ENCODE measurements at regions not wholly inside any gene's neighbourhood (a gene's known extent, or its start where the extent isn't known, plus 50 kb on each side); places are given as distances from the start of the nearest gene placed in this dataset.

DNA sequence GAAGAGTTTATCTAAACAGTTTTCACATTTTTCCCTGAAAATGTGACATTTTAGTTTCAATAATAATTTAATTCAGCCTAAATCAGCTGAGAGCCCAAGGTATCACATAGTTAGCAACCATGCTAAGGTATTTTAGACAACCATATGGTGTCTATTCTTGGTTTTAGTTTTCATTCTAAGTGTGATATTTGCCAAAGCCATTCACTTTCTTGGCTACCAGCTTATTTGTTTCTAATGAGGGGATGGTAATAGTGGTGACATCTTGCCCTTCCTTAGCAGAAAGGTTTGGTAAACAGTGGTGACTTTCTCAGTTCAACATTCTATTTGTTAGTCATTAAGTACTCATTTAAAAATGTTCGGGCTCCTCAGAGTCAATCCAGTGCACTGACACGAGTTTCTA is 854.9 kb upstream of the HTR2C start:
- H3K27me3 Mint-ChIP-seq = no peaks in the 10 kb centered on the region
- H3K4me3 Mint-ChIP-seq = no peak overlapping the region
- H3K27ac Mint-ChIP-seq = no peak overlapping the region
- H3K4me1 Mint-ChIP-seq (ENCODE audit: low read depth) = no peaks in the 10 kb centered on the region
- no peaks in the 10 kb centered on the region for H3K36me3 Mint-ChIP-seq (ENCODE audit: low read depth)
- peaks cover 3% of the 10 kb centered on the region for H3K9me3 Mint-ChIP-seq

DNA sequence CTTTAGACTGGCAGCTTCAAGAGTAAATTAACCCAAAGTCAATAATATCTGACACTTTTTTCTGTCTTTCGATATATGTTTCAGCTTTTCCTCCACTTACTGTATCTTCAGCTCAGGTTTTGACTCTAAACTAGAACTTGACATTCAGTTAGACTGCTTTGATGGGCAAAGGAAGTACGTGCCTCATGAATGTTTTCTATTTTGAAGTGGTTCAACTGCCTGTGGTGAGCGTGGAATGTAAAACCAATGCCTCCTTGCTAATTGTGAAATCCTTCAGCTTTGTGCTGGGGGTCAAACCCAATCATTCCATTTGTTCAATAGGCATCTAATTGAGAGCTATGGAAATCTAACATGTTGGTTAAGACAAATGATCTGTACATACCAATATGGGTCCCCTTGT is 857.0 kb upstream of the HTR2C start:
- no peak overlapping the region for H3K27ac Mint-ChIP-seq
- no peaks in the 10 kb centered on the region for H3K36me3 Mint-ChIP-seq (ENCODE audit: low read depth)
- H3K4me1 Mint-ChIP-seq (ENCODE audit: low read depth) = no peaks in the 10 kb centered on the region
- no peak overlapping the region for H3K4me3 Mint-ChIP-seq
- no peaks in the 10 kb centered on the region for H3K9me3 Mint-ChIP-seq
- no peaks in the 10 kb centered on the region for H3K27me3 Mint-ChIP-seq

DNA sequence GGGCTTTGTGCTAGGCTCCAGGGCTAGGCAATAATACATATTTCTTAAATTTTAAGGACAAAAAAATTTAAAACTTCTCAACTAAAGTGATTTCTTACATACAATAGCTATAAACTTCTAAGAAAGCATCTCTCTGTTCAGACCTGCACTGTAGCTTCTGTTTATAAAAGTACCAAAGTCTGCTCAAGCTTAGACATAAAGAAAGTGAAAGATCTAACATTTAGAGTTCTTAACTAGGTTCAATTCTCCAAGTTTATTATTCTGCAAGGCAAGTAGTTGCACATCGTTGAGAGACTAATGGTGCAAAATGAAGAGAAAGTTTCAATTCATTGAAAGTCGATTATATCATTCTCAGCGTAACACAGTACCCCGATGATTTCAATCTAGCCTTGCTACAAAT is 857.4 kb upstream of the HTR2C start:
- no peaks in the 10 kb centered on the region for H3K4me1 Mint-ChIP-seq (ENCODE audit: low read depth)
- H3K4me3 Mint-ChIP-seq = no peak overlapping the region
- H3K27me3 Mint-ChIP-seq = no peaks in the 10 kb centered on the region
- no peak overlapping the region for H3K27ac Mint-ChIP-seq
- H3K9me3 Mint-ChIP-seq = no peaks in the 10 kb centered on the region
- H3K36me3 Mint-ChIP-seq (ENCODE audit: low read depth) = no peaks in the 10 kb centered on the region

GRCh38 chrX:113726009-113726408 is 857.9 kb upstream of the HTR2C start:
- H3K27me3 Mint-ChIP-seq = no peaks in the 10 kb centered on the region
- H3K4me1 Mint-ChIP-seq (ENCODE audit: low read depth) = no peaks in the 10 kb centered on the region
- H3K4me3 Mint-ChIP-seq = no peak overlapping the region
- no peaks in the 10 kb centered on the region for H3K36me3 Mint-ChIP-seq (ENCODE audit: low read depth)
- H3K9me3 Mint-ChIP-seq = no peaks in the 10 kb centered on the region
- H3K27ac Mint-ChIP-seq = no peak overlapping the region

DNA sequence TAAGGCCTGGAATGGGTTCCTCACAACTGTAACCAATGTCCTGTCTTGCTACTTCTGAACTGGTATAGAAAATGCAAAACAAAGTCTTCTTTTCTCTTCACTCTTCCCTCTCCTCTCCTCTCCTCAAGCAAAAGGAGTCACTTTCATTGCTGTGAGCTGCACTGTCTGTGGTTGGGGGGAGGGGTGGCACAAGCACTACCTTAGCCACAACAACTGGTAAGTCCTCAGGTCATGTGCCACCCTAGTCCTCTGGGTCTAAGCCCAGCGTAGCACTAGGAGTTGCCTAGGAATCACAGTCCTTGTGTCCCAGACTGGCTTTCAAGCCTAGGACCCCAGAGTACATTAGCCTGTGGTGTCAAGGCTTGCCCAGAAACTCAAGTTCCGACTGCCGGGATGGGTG is 859.3 kb upstream of the AMOT start:
- Mint-ChIP-seq H3K36me3 (ENCODE audit: low read depth) (no peaks in the 10 kb centered on the region), H3K4me3 (no peak overlapping the region), H3K27me3 (no peaks in the 10 kb centered on the region), H3K27ac (no peak overlapping the region), H3K4me1 (ENCODE audit: low read depth) (no peaks in the 10 kb centered on the region), H3K9me3 (no peaks in the 10 kb centered on the region)

DNA sequence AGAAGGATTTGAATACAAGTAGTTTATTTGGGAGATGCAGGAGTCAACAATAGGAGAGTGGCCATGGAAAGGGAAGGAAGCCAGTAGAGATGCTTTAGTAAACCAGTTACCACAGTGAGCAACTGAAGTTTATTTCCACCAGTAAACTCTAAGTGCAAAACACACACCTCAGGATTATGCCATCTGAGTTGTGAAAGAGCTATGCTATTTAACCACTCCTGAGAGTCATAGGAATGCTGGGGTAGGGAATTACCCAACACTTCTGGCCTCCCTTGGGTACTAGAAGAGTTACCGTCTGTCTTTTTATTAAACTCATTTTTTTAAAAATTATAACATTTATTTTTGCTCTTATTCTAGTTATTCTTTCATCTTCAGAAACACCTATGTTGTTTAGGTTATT is 834.6 kb upstream of the AMOT start:
- H3K4me3 Mint-ChIP-seq = no peak overlapping the region
- no peak overlapping the region for H3K27ac Mint-ChIP-seq
- H3K4me1 Mint-ChIP-seq (ENCODE audit: low read depth) = no peaks in the 10 kb centered on the region
- H3K9me3 Mint-ChIP-seq = no peaks in the 10 kb centered on the region
- H3K27me3 Mint-ChIP-seq = no peaks in the 10 kb centered on the region
- no peaks in the 10 kb centered on the region for H3K36me3 Mint-ChIP-seq (ENCODE audit: low read depth)

DNA sequence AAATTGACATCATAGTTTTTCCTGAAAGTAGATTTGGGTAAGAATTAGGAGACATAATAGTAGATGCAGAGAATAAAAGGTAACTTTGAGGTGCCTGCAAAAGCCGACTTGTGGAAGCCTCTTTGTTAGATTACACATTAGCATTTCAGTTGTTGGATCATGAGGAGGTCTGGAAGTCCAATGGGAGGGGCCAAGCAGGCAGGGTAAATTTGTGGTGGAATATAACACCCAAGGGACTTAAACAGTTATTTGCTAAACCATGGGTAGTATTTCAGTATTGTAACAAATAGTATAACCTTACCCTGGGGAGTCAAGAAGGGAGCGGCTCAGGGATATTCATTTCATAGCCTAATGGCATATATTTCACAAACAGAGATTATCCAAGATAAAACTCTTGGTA is 810.7 kb upstream of the AMOT start:
- no peak overlapping the region for H3K4me3 Mint-ChIP-seq
- H3K36me3 Mint-ChIP-seq (ENCODE audit: low read depth) = no peaks in the 10 kb centered on the region
- H3K4me1 Mint-ChIP-seq (ENCODE audit: low read depth) = no peaks in the 10 kb centered on the region
- no peaks in the 10 kb centered on the region for H3K9me3 Mint-ChIP-seq
- H3K27ac Mint-ChIP-seq = no peak overlapping the region
- H3K27me3 Mint-ChIP-seq = no peaks in the 10 kb centered on the region

DNA sequence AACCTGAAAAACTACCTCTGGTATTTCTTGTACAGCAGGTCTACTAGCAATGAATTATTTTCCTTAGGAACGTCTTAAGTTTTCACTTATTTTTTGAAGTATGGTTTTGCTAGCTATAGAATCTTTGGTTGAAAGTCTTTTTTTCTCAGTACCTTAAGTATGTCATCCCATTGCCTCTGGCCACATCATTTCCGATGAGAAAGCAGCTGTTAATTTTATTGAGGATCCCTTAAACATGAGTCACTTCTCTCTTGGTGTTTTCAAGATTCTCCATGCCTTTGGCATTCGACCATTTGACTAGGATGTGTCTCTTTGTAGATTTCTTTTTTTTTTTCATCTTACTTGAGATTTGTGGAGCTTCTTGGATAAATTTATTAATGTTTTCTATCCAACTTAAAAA is 803.8 kb upstream of the AMOT start:
- H3K9me3 Mint-ChIP-seq = peaks cover 4% of the 10 kb centered on the region
- no peaks in the 10 kb centered on the region for H3K36me3 Mint-ChIP-seq (ENCODE audit: low read depth)

GRCh38 chrX:113634565-113634964 is 793.9 kb upstream of the AMOT start:
- no peaks in the 10 kb centered on the region for H3K9me3 Mint-ChIP-seq
- no peak overlapping the region for H3K27ac Mint-ChIP-seq
- H3K4me1 Mint-ChIP-seq (ENCODE audit: low read depth) = no peaks in the 10 kb centered on the region
- H3K36me3 Mint-ChIP-seq (ENCODE audit: low read depth) = no peaks in the 10 kb centered on the region
- H3K27me3 Mint-ChIP-seq = no peaks in the 10 kb centered on the region
- no peak overlapping the region for H3K4me3 Mint-ChIP-seq

More for the DNA sequence above, 803.8 kb upstream of the AMOT start:
- Mint-ChIP-seq H3K27ac (no peak overlapping the region), H3K4me3 (no peak overlapping the region), H3K4me1 (ENCODE audit: low read depth) (no peaks in the 10 kb centered on the region), H3K27me3 (no peaks in the 10 kb centered on the region)

- Mint-ChIP-seq H3K4me1 (ENCODE audit: low read depth) (no peaks in the 10 kb centered on the region), H3K27ac (no peak overlapping the region), H3K9me3 (no peaks in the 10 kb centered on the region), H3K36me3 (ENCODE audit: low read depth) (no peaks in the 10 kb centered on the region), H3K4me3 (no peak overlapping the region), H3K27me3 (no peaks in the 10 kb centered on the region)
Observed at GRCh38 chrX:113629326-113629725, 788.7 kb upstream of the AMOT start.

DNA sequence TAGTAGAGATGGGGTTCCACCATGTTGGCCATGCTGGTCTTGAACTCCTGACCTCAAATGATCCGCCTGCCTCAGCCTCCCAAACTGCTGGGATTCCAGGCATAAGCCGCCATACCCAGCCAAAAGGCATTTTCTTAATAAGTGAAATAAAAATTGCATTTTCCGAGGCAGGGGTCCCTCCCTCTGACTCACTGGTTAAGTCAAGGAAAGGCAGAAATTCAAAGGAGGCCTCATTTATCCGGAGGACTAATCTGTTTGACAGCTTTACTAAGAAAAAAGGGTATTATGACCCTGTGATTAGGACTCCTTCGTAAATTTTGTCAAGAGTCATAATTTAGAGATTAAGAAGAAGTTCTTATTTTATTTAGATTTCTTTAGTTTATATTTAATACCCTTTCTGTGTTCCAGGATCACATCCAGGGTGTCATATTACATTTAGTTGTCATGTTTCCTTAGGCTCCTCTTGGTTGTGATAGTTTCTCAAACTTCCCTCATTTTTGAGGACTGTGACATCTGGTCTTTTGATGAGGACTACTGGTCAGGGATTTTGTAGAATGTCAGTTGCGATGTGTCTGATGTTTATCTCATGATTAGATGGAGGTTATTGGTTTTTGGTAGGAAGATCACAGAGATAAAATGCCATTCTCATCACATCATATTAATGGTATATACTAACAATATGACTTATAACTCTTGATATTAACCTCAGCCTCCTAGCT is 753.7 kb upstream of the AMOT start:
- H3K9me3 Mint-ChIP-seq = no peaks in the 10 kb centered on the region
- no peak overlapping the region for H3K4me3 Mint-ChIP-seq

DNA sequence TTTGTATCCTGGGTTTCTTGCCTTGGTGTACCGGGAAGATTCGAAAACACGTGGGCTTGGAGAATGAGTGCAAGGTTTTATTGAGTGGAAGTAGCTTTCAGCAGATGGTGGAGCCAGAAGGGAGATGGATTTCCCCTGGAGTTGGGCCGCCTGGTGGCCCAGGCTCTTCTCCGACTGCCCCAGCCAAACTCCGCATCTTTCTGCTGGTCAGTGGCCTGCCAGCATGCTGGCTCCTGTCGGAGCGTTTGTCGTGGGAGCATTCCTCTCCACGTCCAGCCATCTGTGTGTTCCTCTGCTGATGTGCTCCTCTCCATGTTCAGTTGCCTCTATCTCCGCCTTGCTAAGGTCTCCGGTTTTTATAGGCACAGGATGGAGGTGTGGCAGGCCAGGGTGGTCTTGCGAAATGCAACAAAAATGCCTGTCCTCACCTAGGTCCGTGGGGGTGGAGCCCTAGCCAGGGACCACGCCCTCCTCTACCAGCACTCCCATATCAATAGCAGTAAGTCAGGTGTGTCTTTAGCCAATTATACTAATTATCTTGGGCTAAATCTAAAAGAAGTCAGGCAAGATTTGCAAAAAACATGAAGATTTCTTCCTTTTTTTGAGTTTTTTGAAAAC is 745.8 kb upstream of the AMOT start:
- no peaks in the 10 kb centered on the region for H3K4me1 Mint-ChIP-seq (ENCODE audit: low read depth)
- no peaks in the 10 kb centered on the region for H3K36me3 Mint-ChIP-seq (ENCODE audit: low read depth)
- H3K4me3 Mint-ChIP-seq = no peak overlapping the region
- no peak overlapping the region for H3K27ac Mint-ChIP-seq
- no peaks in the 10 kb centered on the region for H3K27me3 Mint-ChIP-seq
- H3K9me3 Mint-ChIP-seq = no peaks in the 10 kb centered on the region

More for the DNA sequence above, 753.7 kb upstream of the AMOT start:
- no peak overlapping the region for H3K27ac Mint-ChIP-seq
- no peaks in the 10 kb centered on the region for H3K36me3 Mint-ChIP-seq (ENCODE audit: low read depth)
- no peaks in the 10 kb centered on the region for H3K4me1 Mint-ChIP-seq (ENCODE audit: low read depth)
- no peaks in the 10 kb centered on the region for H3K27me3 Mint-ChIP-seq

- H3K36me3 Mint-ChIP-seq (ENCODE audit: low read depth) = no peaks in the 10 kb centered on the region
- H3K4me3 Mint-ChIP-seq = no peak overlapping the region
- H3K27me3 Mint-ChIP-seq = no peaks in the 10 kb centered on the region
- H3K4me1 Mint-ChIP-seq (ENCODE audit: low read depth) = no peaks in the 10 kb centered on the region
- no peaks in the 10 kb centered on the region for H3K9me3 Mint-ChIP-seq
- H3K27ac Mint-ChIP-seq = no peak overlapping the region
Observed at GRCh38 chrX:113580486-113580885, 739.9 kb upstream of the AMOT start.

DNA sequence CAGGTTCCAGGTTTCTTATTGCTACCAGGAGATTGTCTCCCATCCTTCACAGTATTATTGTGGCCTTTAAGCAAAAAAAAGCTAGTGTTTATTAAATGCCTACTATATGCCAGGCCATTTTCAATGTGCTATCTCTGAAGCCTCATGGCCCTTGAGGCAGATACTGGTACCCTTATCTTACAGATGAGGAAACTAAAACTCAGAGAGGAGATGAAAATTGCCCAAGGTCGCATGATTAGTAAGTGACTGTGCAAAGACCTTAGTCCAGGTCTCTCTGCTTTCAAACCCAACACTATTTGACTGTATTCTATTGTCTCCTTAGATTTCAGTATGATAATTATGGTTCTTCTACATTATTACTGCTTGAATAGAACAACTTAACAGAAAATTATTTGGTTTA is 717.9 kb upstream of the AMOT start:
- H3K4me3 Mint-ChIP-seq = no peak overlapping the region
- H3K27me3 Mint-ChIP-seq = no peaks in the 10 kb centered on the region
- H3K27ac Mint-ChIP-seq = no peak overlapping the region
- no peaks in the 10 kb centered on the region for H3K9me3 Mint-ChIP-seq
- H3K4me1 Mint-ChIP-seq (ENCODE audit: low read depth) = no peaks in the 10 kb centered on the region
- no peaks in the 10 kb centered on the region for H3K36me3 Mint-ChIP-seq (ENCODE audit: low read depth)

DNA sequence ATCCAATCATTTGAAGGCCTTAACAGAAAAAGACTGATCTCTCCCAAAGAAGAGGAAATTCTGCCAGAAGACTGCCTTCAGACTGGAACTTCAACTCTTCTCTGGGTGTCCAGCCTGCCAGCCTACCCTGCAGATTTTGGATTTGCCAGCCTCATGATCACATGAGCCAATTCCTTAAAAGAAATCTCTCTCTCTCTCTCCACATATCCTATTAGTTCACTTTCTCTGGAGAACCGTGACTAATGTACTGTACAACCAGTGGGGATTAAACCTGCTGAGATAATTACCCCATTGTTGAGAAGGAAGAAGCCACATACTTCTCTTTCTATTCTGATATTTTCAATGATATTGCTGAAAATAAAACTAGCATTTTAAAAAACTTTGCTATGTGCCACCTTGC is 711.3 kb upstream of the AMOT start:
- no peaks in the 10 kb centered on the region for H3K36me3 Mint-ChIP-seq (ENCODE audit: low read depth)
- H3K4me3 Mint-ChIP-seq = no peak overlapping the region
- H3K4me1 Mint-ChIP-seq (ENCODE audit: low read depth) = no peaks in the 10 kb centered on the region
- H3K9me3 Mint-ChIP-seq = no peaks in the 10 kb centered on the region
- no peak overlapping the region for H3K27ac Mint-ChIP-seq
- H3K27me3 Mint-ChIP-seq = no peaks in the 10 kb centered on the region

Measured in stimulated activated naive CD8-positive, alpha-beta T cell treated with anti-CD3 and anti-CD28 coated beads, Interleukin-15, Interleukin-2, amounts not matched to agents 100 ng/mL and 50 ng/mL, for 24 hours (primary cell).